ENCODE measurements at regions not wholly inside any gene's neighbourhood (a gene's known extent, or its start where the extent isn't known, plus 50 kb on each side); places are given as distances from the start of the nearest gene placed in this dataset.
"Not testable (repeated sequence)": the region's sequence is repeated elsewhere in the genome, so short reads cannot be mapped to it uniquely, and the experiment has no call there.

GRCh38 chr17:21470422-21470821 is 94.3 kb downstream of the KCNJ12 start:
- not testable (repeated sequence) for H3K4me1 Mint-ChIP-seq (ENCODE audit: low read depth); H3K27ac Mint-ChIP-seq; H3K4me3 Mint-ChIP-seq; DNase-seq; H3K36me3 Mint-ChIP-seq (ENCODE audit: low read depth); H3K9me3 Mint-ChIP-seq
- peaks cover 20% of the 10 kb centered on the region for H3K27me3 Mint-ChIP-seq

DNA sequence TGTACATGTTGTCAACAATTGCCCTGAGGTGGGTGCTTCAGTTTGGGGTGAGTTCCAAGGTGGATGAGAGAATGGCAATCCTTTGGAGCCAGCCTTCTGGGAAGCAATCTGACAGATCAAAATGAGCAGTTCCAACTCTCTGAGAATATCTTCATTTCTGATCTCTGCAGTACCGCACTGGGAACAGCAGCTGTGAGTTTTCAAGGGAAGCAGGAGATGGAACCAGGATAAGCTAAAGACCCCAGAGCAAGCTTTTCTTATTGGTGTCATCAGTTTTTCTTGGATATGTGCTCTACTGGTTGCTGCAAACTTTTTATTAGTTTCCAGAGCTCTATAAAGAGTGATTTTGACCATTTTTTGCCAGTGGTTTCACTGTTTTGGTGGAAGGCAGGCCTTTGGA is 94.7 kb downstream of the KCNJ12 start:
- H3K27ac Mint-ChIP-seq, result no peak overlapping the region
- no peak for DNase-seq
- H3K4me3 Mint-ChIP-seq, result no peak overlapping the region
- no peaks in the 10 kb centered on the region for H3K36me3 Mint-ChIP-seq (ENCODE audit: low read depth)
- peaks cover 23% of the 10 kb centered on the region for H3K27me3 Mint-ChIP-seq
- H3K9me3 Mint-ChIP-seq, result no peaks in the 10 kb centered on the region
- no peaks in the 10 kb centered on the region for H3K4me1 Mint-ChIP-seq (ENCODE audit: low read depth)

DNA sequence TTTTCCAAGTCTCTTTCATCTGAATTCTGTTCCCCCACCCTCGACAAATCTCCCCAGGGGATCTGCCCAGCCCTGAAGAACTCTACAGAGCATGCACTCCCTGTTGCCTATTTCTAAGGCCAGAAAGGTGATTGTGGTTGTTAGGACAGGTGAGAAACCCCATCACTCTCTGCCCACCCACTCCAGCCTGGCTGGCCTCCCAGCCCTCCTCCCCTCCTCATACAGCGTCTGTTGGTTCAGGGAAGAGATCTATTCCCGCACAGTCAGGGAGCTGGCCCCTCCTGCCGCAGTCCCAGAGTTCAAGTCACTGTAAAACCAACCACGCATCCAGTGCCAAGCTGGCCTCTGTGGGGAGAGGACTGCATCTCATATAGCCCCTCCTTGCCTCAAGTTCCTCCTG is 98.7 kb downstream of the KCNJ12 start:
- H3K27me3 Mint-ChIP-seq, result peaks cover 52% of the 10 kb centered on the region
- no peak overlapping the region for H3K4me3 Mint-ChIP-seq
- no peaks in the 10 kb centered on the region for H3K36me3 Mint-ChIP-seq (ENCODE audit: low read depth)
- H3K9me3 Mint-ChIP-seq, result peaks cover 7% of the 10 kb centered on the region
- no peaks in the 10 kb centered on the region for H3K4me1 Mint-ChIP-seq (ENCODE audit: low read depth)
- no peak overlapping the region for H3K27ac Mint-ChIP-seq
- no peak for DNase-seq

DNA sequence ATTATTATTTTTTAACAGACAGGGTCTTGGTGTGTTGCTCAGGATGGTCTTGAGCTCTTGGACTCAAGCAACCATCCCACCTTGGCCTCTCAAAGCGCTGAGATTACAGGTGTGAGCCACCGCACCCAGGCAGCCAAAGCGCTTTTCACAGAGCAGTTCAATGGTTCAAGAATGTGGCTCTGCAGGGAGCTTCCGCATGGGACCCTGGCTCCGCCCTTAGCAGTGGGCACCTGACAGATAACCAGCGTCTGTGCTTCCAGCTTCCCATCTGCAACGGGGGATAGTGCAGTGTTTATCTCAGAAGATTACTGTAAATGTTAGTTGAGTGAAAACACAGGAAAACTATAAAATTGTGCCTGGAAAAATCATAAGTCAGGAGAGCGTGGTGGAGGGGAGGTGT is 99.4 kb downstream of the KCNJ12 start:
- H3K27me3 Mint-ChIP-seq, result peaks cover 60% of the 10 kb centered on the region

GRCh38 chr17:21476867-21477266 is 100.7 kb downstream of the KCNJ12 start:
- DNase-seq, result no peak
- Mint-ChIP-seq H3K27me3 (peaks cover 63% of the 10 kb centered on the region), H3K27ac (no peak overlapping the region), H3K36me3 (ENCODE audit: low read depth) (no peaks in the 10 kb centered on the region), H3K4me1 (ENCODE audit: low read depth) (no peaks in the 10 kb centered on the region), H3K4me3 (no peak overlapping the region), H3K9me3 (peaks cover 7% of the 10 kb centered on the region)

More for the DNA sequence above, 99.4 kb downstream of the KCNJ12 start:
- H3K4me1 Mint-ChIP-seq (ENCODE audit: low read depth), result no peaks in the 10 kb centered on the region
- no peak overlapping the region for H3K4me3 Mint-ChIP-seq
- H3K9me3 Mint-ChIP-seq, result peaks cover 7% of the 10 kb centered on the region
- no peaks in the 10 kb centered on the region for H3K36me3 Mint-ChIP-seq (ENCODE audit: low read depth)
- no peak overlapping the region for H3K27ac Mint-ChIP-seq
- DNase-seq, result no peak

DNA sequence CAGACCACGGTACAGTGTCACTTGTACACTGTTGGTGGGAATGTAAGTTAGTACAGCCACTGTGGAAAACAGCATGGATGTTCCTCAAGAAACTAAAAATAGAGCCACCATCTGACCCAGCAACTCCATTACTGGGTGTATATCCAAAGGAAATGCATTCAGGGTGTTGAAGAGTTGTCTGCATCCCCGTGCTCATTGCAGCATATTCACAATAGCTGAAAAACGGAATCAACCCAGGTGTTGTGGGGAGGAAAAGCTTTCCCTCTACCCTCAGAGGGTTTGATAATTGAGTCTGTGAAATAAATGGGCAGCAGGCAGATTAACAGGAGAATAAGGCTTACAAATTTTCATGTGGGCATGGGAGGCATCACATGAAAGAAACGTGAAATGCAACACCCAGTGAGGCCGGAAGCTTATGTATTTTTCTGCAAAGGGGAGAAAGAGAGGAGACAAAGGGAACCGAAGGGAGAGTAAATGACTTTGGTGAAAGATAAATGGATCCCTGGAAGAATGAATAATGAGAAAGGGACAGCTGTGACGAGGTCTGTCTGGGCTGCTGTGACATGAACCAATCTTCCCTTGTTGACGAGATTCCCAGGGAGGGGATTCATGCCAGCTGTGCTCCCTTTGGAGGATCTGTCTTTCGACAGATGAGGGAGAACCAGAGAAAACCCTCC is 106.2 kb downstream of the KCNJ12 start:
- H3K27me3 Mint-ChIP-seq, result peaks cover 71% of the 10 kb centered on the region
- H3K4me1 Mint-ChIP-seq (ENCODE audit: low read depth), result no peaks in the 10 kb centered on the region
- H3K9me3 Mint-ChIP-seq, result peaks cover 7% of the 10 kb centered on the region
- H3K27ac Mint-ChIP-seq, result no peak overlapping the region
- no peaks in the 10 kb centered on the region for H3K36me3 Mint-ChIP-seq (ENCODE audit: low read depth)
- no peak for DNase-seq
- H3K4me3 Mint-ChIP-seq, result no peak overlapping the region

GRCh38 chr17:21488043-21488442 is 111.9 kb downstream of the KCNJ12 start:
- H3K9me3 Mint-ChIP-seq; H3K27ac Mint-ChIP-seq; H3K4me3 Mint-ChIP-seq; H3K36me3 Mint-ChIP-seq (ENCODE audit: low read depth); DNase-seq; H3K4me1 Mint-ChIP-seq (ENCODE audit: low read depth): not testable (repeated sequence)
- H3K27me3 Mint-ChIP-seq, result peaks cover 38% of the 10 kb centered on the region

DNA sequence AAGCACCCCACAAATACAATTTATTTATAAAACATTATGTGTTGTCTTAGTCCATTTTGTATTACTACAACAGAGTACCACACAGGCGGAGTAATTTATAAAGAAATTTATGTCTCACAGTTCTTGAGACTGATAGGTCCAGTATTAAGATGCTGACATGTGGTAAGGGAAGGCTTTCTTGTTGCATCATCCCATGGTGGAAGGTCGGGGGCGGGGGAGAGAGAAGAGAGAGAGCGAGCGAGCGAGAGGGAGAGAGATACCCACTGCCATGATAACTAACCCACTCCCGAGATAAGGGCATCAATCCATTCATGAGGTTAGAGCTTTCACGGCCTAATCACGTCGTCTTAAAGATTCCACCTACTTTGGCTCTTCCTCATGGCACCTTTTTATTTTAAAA is 117.8 kb downstream of the KCNJ12 start:
- H3K4me1 Mint-ChIP-seq (ENCODE audit: low read depth), result no peaks in the 10 kb centered on the region
- no peaks in the 10 kb centered on the region for H3K36me3 Mint-ChIP-seq (ENCODE audit: low read depth)
- H3K4me3 Mint-ChIP-seq, result no peak overlapping the region
- no peak overlapping the region for H3K27ac Mint-ChIP-seq
- H3K9me3 Mint-ChIP-seq, result no peaks in the 10 kb centered on the region
- DNase-seq, result no peak
- no peaks in the 10 kb centered on the region for H3K27me3 Mint-ChIP-seq

GRCh38 chr17:21495281-21495680 is 119.1 kb downstream of the KCNJ12 start:
- Mint-ChIP-seq H3K4me1 (ENCODE audit: low read depth) (no peaks in the 10 kb centered on the region), H3K36me3 (ENCODE audit: low read depth) (no peaks in the 10 kb centered on the region), H3K4me3 (no peak overlapping the region), H3K27ac (no peak overlapping the region), H3K27me3 (peaks cover 3% of the 10 kb centered on the region), H3K9me3 (no peaks in the 10 kb centered on the region)
- no peak for DNase-seq

DNA sequence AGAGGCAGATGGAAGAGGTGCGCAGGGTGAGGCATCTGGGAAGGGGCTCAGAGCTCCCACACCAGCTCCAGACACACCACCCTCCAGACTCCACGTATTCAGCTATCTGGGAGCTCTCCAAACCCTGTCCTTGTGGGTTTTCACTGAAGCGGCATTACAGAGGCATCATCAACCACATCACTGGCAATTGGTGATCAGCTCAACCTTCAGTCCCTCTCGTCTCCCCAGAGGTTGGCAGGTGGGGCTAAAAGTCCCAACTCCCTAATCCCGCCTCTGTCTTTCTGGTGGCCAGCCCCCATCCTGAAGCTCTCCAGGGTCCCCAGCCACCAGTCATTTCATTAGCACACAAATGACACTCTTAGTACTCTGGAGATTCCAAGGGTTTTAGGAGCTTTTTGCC is 123.9 kb downstream of the KCNJ12 start:
- no peak overlapping the region for H3K4me3 Mint-ChIP-seq
- no peak for DNase-seq
- H3K27ac Mint-ChIP-seq, result no peak overlapping the region
- peaks cover 7% of the 10 kb centered on the region for H3K27me3 Mint-ChIP-seq
- H3K9me3 Mint-ChIP-seq, result no peaks in the 10 kb centered on the region
- H3K36me3 Mint-ChIP-seq (ENCODE audit: low read depth), result no peaks in the 10 kb centered on the region
- no peaks in the 10 kb centered on the region for H3K4me1 Mint-ChIP-seq (ENCODE audit: low read depth)

DNA sequence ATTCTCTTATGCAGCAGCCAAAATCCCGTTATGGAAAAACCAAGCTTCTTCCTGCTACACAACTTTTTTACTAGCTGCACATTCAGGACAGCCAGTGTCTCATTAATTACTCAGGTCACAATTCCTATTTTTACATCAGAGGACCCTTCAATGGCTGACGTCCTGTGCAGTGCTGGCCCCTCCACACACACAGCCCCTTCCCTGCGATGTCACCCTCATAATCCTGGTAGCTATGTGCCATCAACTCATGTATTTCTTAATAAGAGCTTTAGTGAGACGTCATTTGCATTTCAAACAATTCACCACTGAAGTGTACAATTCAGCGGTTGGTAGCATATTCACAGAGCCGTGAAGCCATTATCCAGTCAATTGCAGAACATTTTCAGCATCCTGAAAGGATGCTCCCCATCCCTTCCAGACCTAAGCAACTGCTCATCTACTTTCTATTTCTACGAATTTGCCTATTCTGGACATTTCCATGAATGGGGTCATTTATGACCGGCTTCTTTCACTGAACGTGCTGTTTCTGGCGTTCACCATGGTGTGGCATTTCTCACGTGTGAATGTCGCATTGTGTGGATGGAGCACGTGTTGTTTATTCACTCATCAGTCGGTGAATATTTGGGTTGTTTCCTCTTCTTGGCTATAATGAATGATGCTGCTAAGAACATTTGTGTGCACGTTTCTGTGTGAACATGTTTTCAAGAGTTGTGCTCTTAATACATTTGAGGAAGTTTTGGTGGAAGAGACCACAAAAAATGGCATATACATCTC is 126.0 kb downstream of the KCNJ12 start:
- not testable (repeated sequence) for H3K9me3 Mint-ChIP-seq; H3K4me3 Mint-ChIP-seq; DNase-seq; H3K27ac Mint-ChIP-seq; H3K27me3 Mint-ChIP-seq; H3K4me1 Mint-ChIP-seq (ENCODE audit: low read depth); H3K36me3 Mint-ChIP-seq (ENCODE audit: low read depth)

DNA sequence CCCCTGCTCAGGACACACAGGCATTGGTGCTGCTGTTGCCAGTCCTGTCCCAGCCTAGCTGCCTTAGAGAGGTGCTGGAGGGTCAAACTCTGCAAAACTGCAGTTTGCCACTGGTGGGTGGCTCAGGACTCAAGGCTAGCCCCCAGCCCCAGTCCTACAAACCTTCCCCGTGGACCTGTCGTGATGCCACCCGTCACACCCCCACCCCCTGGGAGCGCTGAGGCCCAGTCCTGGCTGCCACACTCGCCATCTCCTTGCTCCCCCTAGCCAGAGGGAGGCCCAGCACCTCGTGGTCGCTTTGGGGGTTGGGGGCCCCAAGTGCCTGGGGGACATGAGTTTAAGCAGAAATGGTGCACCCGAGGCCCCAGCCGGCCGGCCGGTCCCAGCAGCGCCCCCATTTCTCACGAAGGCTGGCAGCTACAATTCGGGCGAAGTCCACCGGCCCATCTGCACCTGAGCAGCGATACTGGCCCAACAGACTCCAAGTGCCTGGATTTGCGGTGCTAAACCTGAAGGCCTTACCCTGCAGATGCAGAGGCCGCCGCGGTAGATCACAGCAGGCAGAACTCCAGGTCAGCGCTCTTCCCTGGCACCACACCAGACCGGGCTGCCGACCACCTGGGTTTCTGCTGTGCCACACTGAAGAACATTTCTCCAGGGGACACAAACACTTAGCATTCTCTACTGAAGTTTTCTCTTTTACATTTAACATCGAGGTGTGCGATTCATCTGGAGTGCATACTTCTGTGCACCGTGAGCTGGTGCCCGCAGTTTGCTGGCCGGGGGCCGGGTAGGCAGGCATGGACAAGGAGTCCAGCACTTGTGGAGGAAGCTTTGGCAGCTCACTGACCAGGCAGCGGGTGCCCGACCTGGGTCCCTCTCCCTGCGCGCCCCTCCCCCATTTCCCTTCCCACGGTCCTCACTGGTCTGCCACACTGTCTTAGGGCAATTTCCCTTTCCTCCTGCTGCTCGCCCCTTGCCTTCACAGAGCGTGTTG is 130.0 kb downstream of the KCNJ12 start:
- no peak for DNase-seq
- Mint-ChIP-seq H3K27ac (no peak overlapping the region), H3K4me3 (no peak overlapping the region), H3K9me3 (no peaks in the 10 kb centered on the region), H3K27me3 (peaks cover 37% of the 10 kb centered on the region), H3K4me1 (ENCODE audit: low read depth) (peaks cover 5% of the 10 kb centered on the region), H3K36me3 (ENCODE audit: low read depth) (no peaks in the 10 kb centered on the region)

DNA sequence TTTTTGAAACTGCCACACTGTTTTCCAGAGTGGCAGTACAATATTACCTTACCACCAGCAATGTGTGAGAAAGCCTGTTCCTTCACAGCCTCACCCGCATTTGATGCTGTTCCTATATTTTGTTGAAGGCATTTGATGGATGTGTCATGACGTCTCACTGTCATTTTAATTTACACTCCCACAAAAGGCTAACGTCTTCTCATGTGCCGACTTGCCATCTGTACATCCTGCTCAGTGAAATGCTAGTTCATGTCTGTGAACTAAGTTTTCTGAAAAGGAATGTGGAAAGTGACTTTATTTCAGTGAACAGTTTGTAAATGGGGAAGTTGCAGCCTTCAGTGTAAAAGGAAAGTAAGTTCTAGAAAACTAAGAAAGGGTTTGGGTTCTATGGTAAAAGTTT is 131.6 kb downstream of the KCNJ12 start:
- DNase-seq; H3K4me3 Mint-ChIP-seq; H3K36me3 Mint-ChIP-seq (ENCODE audit: low read depth); H3K9me3 Mint-ChIP-seq; H3K27ac Mint-ChIP-seq: not testable (repeated sequence)
- Mint-ChIP-seq H3K27me3 (peaks cover 49% of the 10 kb centered on the region), H3K4me1 (ENCODE audit: low read depth) (peaks cover 17% of the 10 kb centered on the region)

DNA sequence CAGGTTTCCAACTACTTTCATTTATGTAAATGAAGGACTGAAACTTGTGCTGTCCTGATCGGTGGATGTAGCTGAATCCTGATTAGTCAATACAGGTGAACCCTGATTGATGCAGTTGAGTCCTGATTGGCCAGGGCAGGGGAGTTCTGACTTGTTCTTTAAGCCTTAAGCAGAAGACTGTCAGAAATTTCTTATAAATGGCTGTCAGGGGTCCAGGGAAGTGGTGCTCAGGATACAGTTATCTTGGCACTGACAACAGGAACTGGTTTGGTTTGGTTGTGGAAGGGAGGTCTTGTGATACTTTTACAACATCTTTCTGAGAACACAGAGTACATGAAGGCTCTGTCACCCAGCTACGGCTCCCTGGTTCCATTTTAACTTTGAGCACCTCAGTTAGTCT is 132.1 kb downstream of the KCNJ12 start:
- H3K4me1 Mint-ChIP-seq (ENCODE audit: low read depth), result peaks cover 19% of the 10 kb centered on the region
- H3K27me3 Mint-ChIP-seq, result peaks cover 49% of the 10 kb centered on the region
- no peaks in the 10 kb centered on the region for H3K9me3 Mint-ChIP-seq
- H3K27ac Mint-ChIP-seq, result no peak overlapping the region
- H3K4me3 Mint-ChIP-seq, result no peak overlapping the region
- H3K36me3 Mint-ChIP-seq (ENCODE audit: low read depth), result no peaks in the 10 kb centered on the region
- DNase-seq, result no peak

All from activated T-cell treated with anti-CD3 and anti-CD28 coated beads, Interleukin-2, amount 50 U/mL, for 24 hours (primary cell).